PFSK-1 (cell line): ENCODE measurements at regions not wholly inside any gene's neighbourhood (a gene's known extent, or its start where the extent isn't known, plus 50 kb on each side); places are given as distances from the start of the nearest gene placed in this dataset.

ENCODE experiments used
- FOXP2 ChIP-seq: optimal IDR thresholded peaks from 2 replicates; pipeline ENCODE3; 2011; ENCODE audit warnings: borderline replicate concordance, control low read depth, inconsistent platforms; ENCODE audit not compliant: insufficient read depth; ENCODE audit errors: extremely low read length, extremely low read depth
- POLR2AphosphoS5 ChIP-seq: IDR thresholded peaks from 2 replicates; pipeline ENCODE4 v1.6.1; 2012; ENCODE audit warnings: low read depth, mild to moderate bottlenecking, control low read depth, low read length, moderate library complexity
- SIN3A ChIP-seq: IDR thresholded peaks from 2 replicates; pipeline ENCODE4 v1.6.1; 2012; ENCODE audit warnings: mild to moderate bottlenecking, low read length, moderate library complexity, borderline replicate concordance; ENCODE audit not compliant: insufficient read depth
- TAF1 ChIP-seq: IDR thresholded peaks from 2 replicates; pipeline ENCODE4 v1.6.1; 2012; ENCODE audit warnings: low read length, control low read depth, borderline replicate concordance; ENCODE audit not compliant: insufficient read depth
- TF ChIP-seq, protein P1 (sequence below), 2 experiments: IDR thresholded peaks; 2 replicates each; pipeline versions ENCODE4 v1.6.1 to v1.8.0; 2011 to 2012; ENCODE audit warnings: low read depth in 2 of 2, low read length in 2 of 2, control low read depth in 1 of 2, inconsistent platforms in 1 of 2, mild to moderate bottlenecking in 1 of 2, moderate library complexity in 1 of 2; ENCODE audit not compliant: insufficient read depth in 1 of 2

DNA sequence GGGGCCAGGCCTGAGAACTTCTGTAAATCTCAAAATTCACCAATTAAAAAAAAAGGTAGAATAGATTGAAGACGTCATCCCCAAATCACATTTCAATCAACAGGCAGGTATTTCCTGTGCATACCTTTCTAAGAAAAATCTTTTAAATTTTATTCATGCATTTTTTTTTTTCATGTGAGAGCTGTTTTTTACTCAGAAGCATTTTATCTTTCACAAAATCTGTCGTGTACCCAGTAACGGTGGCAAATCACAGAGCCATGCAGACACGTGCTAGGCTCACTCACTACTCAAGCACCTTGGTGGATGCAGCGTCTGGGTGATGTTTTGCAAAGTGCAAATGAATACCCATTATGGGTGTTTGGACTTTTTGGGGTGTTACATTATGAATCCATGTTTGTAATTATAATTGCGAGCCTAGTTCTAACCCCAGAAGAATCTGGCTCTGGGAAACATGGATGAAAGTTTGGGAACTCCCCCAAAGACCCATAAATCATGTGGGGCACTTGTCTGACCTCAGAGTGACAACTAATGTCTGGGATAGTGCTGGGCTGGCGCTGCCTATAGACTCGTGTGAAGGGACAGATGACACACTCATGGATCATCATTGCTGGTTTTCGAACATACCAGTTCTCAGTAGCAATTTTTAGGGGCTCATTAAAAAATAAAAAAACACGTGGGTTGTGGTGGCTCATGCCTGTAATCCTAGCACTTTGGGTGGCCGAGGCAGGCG is 335.2 kb downstream of the LPIN1 start:
- TF ChIP-seq, protein P1, sequence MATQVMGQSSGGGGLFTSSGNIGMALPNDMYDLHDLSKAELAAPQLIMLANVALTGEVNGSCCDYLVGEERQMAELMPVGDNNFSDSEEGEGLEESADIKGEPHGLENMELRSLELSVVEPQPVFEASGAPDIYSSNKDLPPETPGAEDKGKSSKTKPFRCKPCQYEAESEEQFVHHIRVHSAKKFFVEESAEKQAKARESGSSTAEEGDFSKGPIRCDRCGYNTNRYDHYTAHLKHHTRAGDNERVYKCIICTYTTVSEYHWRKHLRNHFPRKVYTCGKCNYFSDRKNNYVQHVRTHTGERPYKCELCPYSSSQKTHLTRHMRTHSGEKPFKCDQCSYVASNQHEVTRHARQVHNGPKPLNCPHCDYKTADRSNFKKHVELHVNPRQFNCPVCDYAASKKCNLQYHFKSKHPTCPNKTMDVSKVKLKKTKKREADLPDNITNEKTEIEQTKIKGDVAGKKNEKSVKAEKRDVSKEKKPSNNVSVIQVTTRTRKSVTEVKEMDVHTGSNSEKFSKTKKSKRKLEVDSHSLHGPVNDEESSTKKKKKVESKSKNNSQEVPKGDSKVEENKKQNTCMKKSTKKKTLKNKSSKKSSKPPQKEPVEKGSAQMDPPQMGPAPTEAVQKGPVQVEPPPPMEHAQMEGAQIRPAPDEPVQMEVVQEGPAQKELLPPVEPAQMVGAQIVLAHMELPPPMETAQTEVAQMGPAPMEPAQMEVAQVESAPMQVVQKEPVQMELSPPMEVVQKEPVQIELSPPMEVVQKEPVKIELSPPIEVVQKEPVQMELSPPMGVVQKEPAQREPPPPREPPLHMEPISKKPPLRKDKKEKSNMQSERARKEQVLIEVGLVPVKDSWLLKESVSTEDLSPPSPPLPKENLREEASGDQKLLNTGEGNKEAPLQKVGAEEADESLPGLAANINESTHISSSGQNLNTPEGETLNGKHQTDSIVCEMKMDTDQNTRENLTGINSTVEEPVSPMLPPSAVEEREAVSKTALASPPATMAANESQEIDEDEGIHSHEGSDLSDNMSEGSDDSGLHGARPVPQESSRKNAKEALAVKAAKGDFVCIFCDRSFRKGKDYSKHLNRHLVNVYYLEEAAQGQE (IDR thresholded peaks at IDR 0.05; ENCODE audit: insufficient read depth in 1 of 2, low read depth in 2 of 2, low read length in 2 of 2) = no peak
- no peak for TF ChIP-seq TAF1
- TF ChIP-seq SIN3A = no peak
- no peak for TF ChIP-seq POLR2AphosphoS5
- TF ChIP-seq FOXP2 = no peak

DNA sequence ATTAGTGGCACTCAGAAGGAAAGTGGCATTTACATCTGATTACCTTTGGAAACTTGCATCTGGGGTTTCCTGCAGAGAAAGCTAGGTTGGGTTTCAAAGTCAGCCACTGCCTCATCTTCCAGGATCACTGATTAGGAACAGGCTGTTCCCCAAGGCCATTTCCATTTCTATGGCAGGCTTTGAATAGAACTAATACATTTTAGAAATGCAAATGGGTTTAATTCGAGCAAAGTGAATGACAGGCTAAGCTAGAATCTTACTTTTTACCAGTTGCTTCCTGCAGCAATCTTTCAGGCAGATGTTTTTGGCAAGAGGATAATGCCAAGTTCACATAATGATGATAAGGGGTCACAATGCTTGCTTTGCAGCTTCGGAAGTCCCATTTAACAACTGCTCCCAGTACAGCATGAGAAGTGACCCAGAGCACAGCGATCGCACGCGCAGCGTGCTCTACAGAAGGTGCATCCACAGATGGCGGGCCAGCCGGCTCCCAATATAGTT is 336.7 kb downstream of the LPIN1 start:
- TF ChIP-seq POLR2AphosphoS5 (no peak), SIN3A (no peak), FOXP2 (no peak), TAF1 (no peak)
- TF ChIP-seq, protein P1 (IDR thresholded peaks at IDR 0.05; ENCODE audit: insufficient read depth in 1 of 2, low read depth in 2 of 2, low read length in 2 of 2) = no peak

DNA sequence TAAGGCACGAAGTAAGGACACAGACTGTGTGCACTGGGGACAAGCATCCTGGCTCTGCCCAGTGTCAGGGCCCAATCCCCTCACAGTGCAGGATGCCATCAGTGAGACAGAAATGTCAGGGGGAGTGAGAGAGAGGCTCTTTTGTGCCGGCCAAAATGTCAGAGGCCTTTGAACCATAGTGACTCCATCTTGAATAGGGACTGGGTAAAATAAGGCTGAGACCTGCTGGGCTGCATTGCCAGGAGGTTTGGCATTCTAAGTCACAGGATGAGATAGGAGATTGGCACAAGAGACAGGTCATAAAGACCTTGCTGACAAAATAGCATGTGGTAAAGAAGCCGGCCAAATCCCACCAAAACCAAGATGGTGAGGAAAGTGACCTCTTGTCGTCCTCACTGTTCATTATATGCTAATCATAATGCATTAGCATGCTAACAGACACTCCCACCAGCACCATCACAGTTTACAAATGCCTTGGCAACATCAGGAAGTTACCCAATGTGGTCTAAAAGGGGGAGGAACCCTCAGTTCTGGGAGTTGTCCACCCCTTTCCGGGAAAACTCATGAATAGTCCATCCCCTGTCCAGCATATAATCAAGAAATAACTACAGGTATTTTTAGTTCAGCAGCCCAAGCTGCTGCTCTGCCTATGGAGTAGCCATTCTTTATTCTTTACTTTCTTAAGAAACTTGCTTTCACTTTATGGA is 337.4 kb downstream of the LPIN1 start:
- no peak for TF ChIP-seq POLR2AphosphoS5
- TF ChIP-seq FOXP2 = no peak
- TF ChIP-seq, protein P1 (IDR thresholded peaks at IDR 0.05; ENCODE audit: insufficient read depth in 1 of 2, low read depth in 2 of 2, low read length in 2 of 2) = 0 out of 4 replicates have a peak, but pooled peaks of 1 of the 2 experiments have one; percentile 11

- TF ChIP-seq POLR2AphosphoS5 (no peak), FOXP2 (no peak), SIN3A (no peak), TAF1 (no peak)
- TF ChIP-seq, protein P1 (IDR thresholded peaks at IDR 0.05; ENCODE audit: insufficient read depth in 1 of 2, low read depth in 2 of 2, low read length in 2 of 2) = no peak
Measured at GRCh38 chr2:12087175-12087574, 340.7 kb downstream of the LPIN1 start.
